ENCODE measurements at regions not wholly inside any gene's neighbourhood (a gene's known extent, or its start where the extent isn't known, plus 50 kb on each side); places are given as distances from the start of the nearest gene placed in this dataset.

GRCh38 chr12:115468087-115468510 lies 784.1 kb upstream of the TBX3 start:
- ChIA-PET POLR2A (no interaction called here), CTCF (no interaction called here)
- Mint-ChIP-seq H3K4me1 (no peaks in the 10 kb centered on the region), H3K27me3 (peaks cover 0 to 5% of the 10 kb centered on the region in 2 donors), H3K4me3 (no peak overlapping the region), H3K36me3 (no peaks in the 10 kb centered on the region), H3K9me3 (peaks cover 0 to 7% (median 2%) of the 10 kb centered on the region in 5 donors), H3K27ac (no peak overlapping the region)
- Histone ChIP-seq H3K27me3 (ENCODE audit: insufficient read depth, low read length, poor library complexity, severe bottlenecking) (no peaks in the 10 kb centered on the region), H3K4me1 (ENCODE audit: insufficient read depth, low read length) (no peaks in the 10 kb centered on the region), H3K9me3 (ENCODE audit: low read length) (no peaks in the 10 kb centered on the region), H3K36me3 (ENCODE audit: insufficient read depth, low read length) (no peaks in the 10 kb centered on the region), H3K27ac (ENCODE audit: low read depth, low read length) (no peak overlapping the region), H3K4me3 (ENCODE audit: low read length) (no peak overlapping the region)
- no peak for DNase-seq

- Histone ChIP-seq H3K4me1 (ENCODE audit: insufficient read depth, low read length) (no peaks in the 10 kb centered on the region), H3K9me3 (ENCODE audit: low read length) (no peaks in the 10 kb centered on the region), H3K27ac (ENCODE audit: low read depth, low read length) (no peak overlapping the region), H3K36me3 (ENCODE audit: insufficient read depth, low read length) (no peaks in the 10 kb centered on the region), H3K27me3 (ENCODE audit: insufficient read depth, low read length, poor library complexity, severe bottlenecking) (no peaks in the 10 kb centered on the region), H3K4me3 (ENCODE audit: low read length) (no peak overlapping the region)
- Mint-ChIP-seq H3K27ac (no peak overlapping the region), H3K9me3 (peaks cover 0 to 7% (median 2%) of the 10 kb centered on the region in 5 donors), H3K4me3 (no peak overlapping the region), H3K4me1 (no peaks in the 10 kb centered on the region), H3K36me3 (no peaks in the 10 kb centered on the region), H3K27me3 (peaks cover 0 to 5% of the 10 kb centered on the region in 2 donors)
- ChIA-PET POLR2A (no interaction called here), CTCF (no interaction called here)
- no peak for DNase-seq
Observed at GRCh38 chr12:115467531-115467930, 783.6 kb upstream of the TBX3 start.

- Mint-ChIP-seq H3K4me3 (no peak overlapping the region), H3K27ac (no peak overlapping the region), H3K36me3 (no peaks in the 10 kb centered on the region), H3K27me3 (peaks cover 0 to 5% of the 10 kb centered on the region in 2 donors), H3K4me1 (no peaks in the 10 kb centered on the region), H3K9me3 (peaks cover 2 to 11% (median 4%) of the 10 kb centered on the region in 5 donors)
- Histone ChIP-seq H3K4me1 (ENCODE audit: insufficient read depth, low read length) (no peaks in the 10 kb centered on the region), H3K9me3 (ENCODE audit: low read length) (no peaks in the 10 kb centered on the region), H3K4me3 (ENCODE audit: low read length) (no peak overlapping the region), H3K27me3 (ENCODE audit: insufficient read depth, low read length, poor library complexity, severe bottlenecking) (no peaks in the 10 kb centered on the region), H3K36me3 (ENCODE audit: insufficient read depth, low read length) (no peaks in the 10 kb centered on the region), H3K27ac (ENCODE audit: low read depth, low read length) (no peak overlapping the region)
- ChIA-PET POLR2A (no interaction called here), CTCF (no interaction called here)
- no peak for DNase-seq
Observed at GRCh38 chr12:115466076-115466475, 782.1 kb upstream of the TBX3 start.

GRCh38 chr12:115464661-115465060 lies 780.7 kb upstream of the TBX3 start:
- H3K27ac ChIP-seq (ENCODE audit: low read depth, low read length) = no peak overlapping the region
- H3K4me3 ChIP-seq (ENCODE audit: low read length) = no peak overlapping the region
- H3K4me1 ChIP-seq (ENCODE audit: insufficient read depth, low read length) = no peaks in the 10 kb centered on the region
- CTCF ChIA-PET = no interaction called here
- no peak overlapping the region for H3K4me3 Mint-ChIP-seq
- H3K27me3 Mint-ChIP-seq = peaks cover 0 to 5% of the 10 kb centered on the region in 2 donors
- no peak overlapping the region for H3K27ac Mint-ChIP-seq
- H3K9me3 Mint-ChIP-seq = peaks cover 2 to 8% (median 4%) of the 10 kb centered on the region in 5 donors
- H3K9me3 ChIP-seq (ENCODE audit: low read length) = no peaks in the 10 kb centered on the region
- POLR2A ChIA-PET = no interaction called here
- H3K27me3 ChIP-seq (ENCODE audit: insufficient read depth, low read length, poor library complexity, severe bottlenecking) = no peaks in the 10 kb centered on the region
- no peak for DNase-seq
- H3K36me3 ChIP-seq (ENCODE audit: insufficient read depth, low read length) = no peaks in the 10 kb centered on the region
- no peaks in the 10 kb centered on the region for H3K36me3 Mint-ChIP-seq
- no peaks in the 10 kb centered on the region for H3K4me1 Mint-ChIP-seq

GRCh38 chr12:115464111-115464581 lies 780.2 kb upstream of the TBX3 start:
- no peak overlapping the region for H3K4me3 Mint-ChIP-seq
- peaks cover 0 to 5% of the 10 kb centered on the region in 2 donors for H3K27me3 Mint-ChIP-seq
- H3K4me3 ChIP-seq (ENCODE audit: low read length) = no peak overlapping the region
- CTCF ChIA-PET = no interaction called here
- H3K4me1 ChIP-seq (ENCODE audit: insufficient read depth, low read length) = no peaks in the 10 kb centered on the region
- no peak overlapping the region for H3K27ac Mint-ChIP-seq
- POLR2A ChIA-PET = no interaction called here
- no peaks in the 10 kb centered on the region for H3K27me3 ChIP-seq (ENCODE audit: insufficient read depth, low read length, poor library complexity, severe bottlenecking)
- no peak for DNase-seq
- H3K9me3 Mint-ChIP-seq = peaks cover 2 to 9% (median 4%) of the 10 kb centered on the region in 5 donors
- no peaks in the 10 kb centered on the region for H3K36me3 Mint-ChIP-seq
- no peaks in the 10 kb centered on the region for H3K9me3 ChIP-seq (ENCODE audit: low read length)
- H3K4me1 Mint-ChIP-seq = no peaks in the 10 kb centered on the region
- no peak overlapping the region for H3K27ac ChIP-seq (ENCODE audit: low read depth, low read length)
- H3K36me3 ChIP-seq (ENCODE audit: insufficient read depth, low read length) = no peaks in the 10 kb centered on the region

- no peak for DNase-seq
- H3K36me3 Mint-ChIP-seq = no peaks in the 10 kb centered on the region
- Histone ChIP-seq H3K27ac (ENCODE audit: low read depth, low read length) (no peak overlapping the region), H3K36me3 (ENCODE audit: insufficient read depth, low read length) (no peaks in the 10 kb centered on the region), H3K4me1 (ENCODE audit: insufficient read depth, low read length) (no peaks in the 10 kb centered on the region), H3K4me3 (ENCODE audit: low read length) (no peak overlapping the region), H3K27me3 (ENCODE audit: insufficient read depth, low read length, poor library complexity, severe bottlenecking) (no peaks in the 10 kb centered on the region), H3K9me3 (ENCODE audit: low read length) (no peaks in the 10 kb centered on the region)
- H3K4me1 Mint-ChIP-seq = no peaks in the 10 kb centered on the region
- H3K9me3 Mint-ChIP-seq = peaks cover 2 to 11% (median 9%) of the 10 kb centered on the region in 5 donors
- POLR2A ChIA-PET = no interaction called here
- CTCF ChIA-PET = no interaction called here
- H3K27me3 Mint-ChIP-seq = peaks cover 0 to 7% of the 10 kb centered on the region in 2 donors
- H3K27ac Mint-ChIP-seq = no peak overlapping the region
- no peak overlapping the region for H3K4me3 Mint-ChIP-seq
Observed at GRCh38 chr12:115461401-115461800, 777.4 kb upstream of the TBX3 start.

GRCh38 chr12:115457798-115458197 lies 773.8 kb upstream of the TBX3 start:
- Histone ChIP-seq H3K4me3 (ENCODE audit: low read length) (no peak overlapping the region), H3K4me1 (ENCODE audit: insufficient read depth, low read length) (no peaks in the 10 kb centered on the region), H3K27me3 (ENCODE audit: insufficient read depth, low read length, poor library complexity, severe bottlenecking) (no peaks in the 10 kb centered on the region), H3K36me3 (ENCODE audit: insufficient read depth, low read length) (no peaks in the 10 kb centered on the region), H3K27ac (ENCODE audit: low read depth, low read length) (no peak overlapping the region), H3K9me3 (ENCODE audit: low read length) (no peaks in the 10 kb centered on the region)
- Mint-ChIP-seq H3K36me3 (no peaks in the 10 kb centered on the region), H3K4me3 (no peak overlapping the region), H3K27me3 (peaks cover 4 to 6% of the 10 kb centered on the region in 2 donors), H3K9me3 (peaks cover 2 to 16% (median 13%) of the 10 kb centered on the region in 5 donors), H3K4me1 (no peaks in the 10 kb centered on the region), H3K27ac (peak overlapping the region in 1 of 8 donors; percentile 77)
- ChIA-PET POLR2A (no interaction called here), CTCF (no interaction called here)
- no peak for DNase-seq

- peak overlapping the region in 1 of 8 donors; percentile 77 for H3K27ac Mint-ChIP-seq
- Histone ChIP-seq H3K36me3 (ENCODE audit: insufficient read depth, low read length) (no peaks in the 10 kb centered on the region), H3K27me3 (ENCODE audit: insufficient read depth, low read length, poor library complexity, severe bottlenecking) (no peaks in the 10 kb centered on the region), H3K27ac (ENCODE audit: low read depth, low read length) (no peak overlapping the region), H3K9me3 (ENCODE audit: low read length) (no peaks in the 10 kb centered on the region), H3K4me1 (ENCODE audit: insufficient read depth, low read length) (no peaks in the 10 kb centered on the region), H3K4me3 (ENCODE audit: low read length) (no peak overlapping the region)
- H3K9me3 Mint-ChIP-seq = peaks cover under 1 to 15% (median 12%) of the 10 kb centered on the region in 5 donors
- ChIA-PET CTCF (no interaction called here), POLR2A (no interaction called here)
- H3K4me1 Mint-ChIP-seq = peaks cover 2 to 4% (median 3%) of the 10 kb centered on the region in 3 donors
- no peak for DNase-seq
- no peak overlapping the region for H3K4me3 Mint-ChIP-seq
- peaks cover 10 to 13% of the 10 kb centered on the region in 2 donors for H3K27me3 Mint-ChIP-seq
- H3K36me3 Mint-ChIP-seq = peaks cover 0 to 1% (median 0%) of the 10 kb centered on the region in 3 donors
Observed at GRCh38 chr12:115456946-115457689, 773.1 kb upstream of the TBX3 start.

Data from CD8-positive, alpha-beta memory T cell (primary cell).